ENCODE measurements at regions not wholly inside any gene's neighbourhood (a gene's known extent, or its start where the extent isn't known, plus 50 kb on each side); places are given as distances from the start of the nearest gene placed in this dataset.

DNA sequence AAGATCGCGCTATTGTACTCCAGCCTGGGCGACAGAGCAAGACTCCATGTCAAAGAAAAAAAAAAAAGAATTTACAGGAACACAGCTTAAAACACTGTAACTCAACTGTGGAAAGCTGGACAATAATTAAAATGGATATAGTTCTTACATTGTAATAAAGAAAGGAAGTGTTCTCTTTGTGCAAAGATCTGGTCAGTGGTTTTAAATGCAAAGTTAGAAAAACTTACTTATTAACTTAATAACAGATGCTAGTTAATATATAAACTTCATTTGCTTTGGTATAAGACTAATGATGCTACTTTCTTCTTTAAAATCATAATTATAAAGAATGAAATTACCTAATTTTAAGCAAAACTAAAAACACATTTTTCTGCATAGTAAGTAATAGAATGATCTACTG is 2024.1 kb upstream of the TENM3 start:
- no peak for TF ChIP-seq POLR2A (IDR thresholded peaks at IDR 0.05)
- TF ChIP-seq, protein P1, sequence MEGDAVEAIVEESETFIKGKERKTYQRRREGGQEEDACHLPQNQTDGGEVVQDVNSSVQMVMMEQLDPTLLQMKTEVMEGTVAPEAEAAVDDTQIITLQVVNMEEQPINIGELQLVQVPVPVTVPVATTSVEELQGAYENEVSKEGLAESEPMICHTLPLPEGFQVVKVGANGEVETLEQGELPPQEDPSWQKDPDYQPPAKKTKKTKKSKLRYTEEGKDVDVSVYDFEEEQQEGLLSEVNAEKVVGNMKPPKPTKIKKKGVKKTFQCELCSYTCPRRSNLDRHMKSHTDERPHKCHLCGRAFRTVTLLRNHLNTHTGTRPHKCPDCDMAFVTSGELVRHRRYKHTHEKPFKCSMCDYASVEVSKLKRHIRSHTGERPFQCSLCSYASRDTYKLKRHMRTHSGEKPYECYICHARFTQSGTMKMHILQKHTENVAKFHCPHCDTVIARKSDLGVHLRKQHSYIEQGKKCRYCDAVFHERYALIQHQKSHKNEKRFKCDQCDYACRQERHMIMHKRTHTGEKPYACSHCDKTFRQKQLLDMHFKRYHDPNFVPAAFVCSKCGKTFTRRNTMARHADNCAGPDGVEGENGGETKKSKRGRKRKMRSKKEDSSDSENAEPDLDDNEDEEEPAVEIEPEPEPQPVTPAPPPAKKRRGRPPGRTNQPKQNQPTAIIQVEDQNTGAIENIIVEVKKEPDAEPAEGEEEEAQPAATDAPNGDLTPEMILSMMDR (IDR thresholded peaks at IDR 0.05), result no peak

Measured in vagina (tissue), 2 donors.